Epithelial cell of prostate (primary cell): ENCODE measurements at regions not wholly inside any gene's neighbourhood (a gene's known extent, or its start where the extent isn't known, plus 50 kb on each side); places are given as distances from the start of the nearest gene placed in this dataset.

Source experiments
- DNase-seq: peaks from one replicate; pipeline ENCODE4 v3.0.0-alpha.2; 2011; ENCODE audit warnings: low read depth, low spot score
- H3K27ac ChIP-seq: fragments of 450-650 bp; 2 replicates; pipeline ENCODE4 v1.5.1; 2017; ENCODE audit warnings: mild to moderate bottlenecking

GRCh38 chr1:93749894-93750301 lies 68.3 kb upstream of the BCAR3 start:
- H3K27ac ChIP-seq = peak overlapping the region; percentile 21
- no peak for DNase-seq

- DNase-seq = no peak
- peak overlapping the region; percentile 21 for H3K27ac ChIP-seq
Measured at GRCh38 chr1:93749487-93749886, 67.8 kb upstream of the BCAR3 start.

DNA sequence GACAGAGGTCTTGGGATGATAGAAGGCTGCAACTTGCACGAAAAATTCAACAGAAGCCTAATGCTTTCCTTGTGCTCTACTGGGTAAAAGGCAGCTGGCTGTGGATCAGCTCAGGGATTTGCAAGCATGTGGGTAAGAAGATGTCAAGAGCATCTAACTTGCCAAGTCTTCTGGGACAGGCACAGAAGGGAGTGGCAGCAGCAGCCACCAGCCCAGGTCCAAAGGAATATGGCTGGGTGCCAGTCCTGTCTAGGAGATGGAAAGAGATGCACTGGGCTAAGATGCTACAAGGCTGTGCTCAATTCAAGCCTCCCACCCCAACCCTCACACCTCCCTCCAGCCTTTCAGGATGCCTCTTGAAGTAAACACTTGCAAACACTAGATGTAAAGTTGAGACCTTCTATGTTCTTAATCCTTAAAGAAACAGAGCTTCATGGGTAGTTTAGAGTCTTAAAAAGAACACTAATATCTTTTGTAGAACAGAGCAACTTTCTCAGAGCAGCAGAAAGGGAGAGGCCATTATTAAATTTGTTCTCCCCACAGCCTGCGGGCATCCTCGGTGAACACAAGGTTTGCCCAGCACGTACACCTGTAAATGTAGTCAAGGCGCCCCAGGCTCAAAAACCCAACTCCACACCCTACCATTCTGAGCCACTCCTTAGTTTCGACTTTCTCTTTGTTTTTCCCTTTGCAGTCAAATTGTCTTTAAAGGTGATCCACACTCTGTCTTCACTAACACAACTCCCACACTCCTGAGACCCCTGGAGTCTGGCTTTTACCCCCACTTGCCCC lies 64.6 kb upstream of the BCAR3 start:
- no peak overlapping the region for H3K27ac ChIP-seq
- DNase-seq = no peak

- no peak for DNase-seq
- H3K27ac ChIP-seq = no peak overlapping the region
Measured at GRCh38 chr1:93744299-93744988, 62.8 kb upstream of the BCAR3 start.

GRCh38 chr1:93743465-93743864 lies 61.8 kb upstream of the BCAR3 start:
- no peak overlapping the region for H3K27ac ChIP-seq
- DNase-seq = no peak

- H3K27ac ChIP-seq = no peak overlapping the region
- no peak for DNase-seq
Measured at GRCh38 chr1:93740601-93741031, 59.0 kb upstream of the BCAR3 start.

DNA sequence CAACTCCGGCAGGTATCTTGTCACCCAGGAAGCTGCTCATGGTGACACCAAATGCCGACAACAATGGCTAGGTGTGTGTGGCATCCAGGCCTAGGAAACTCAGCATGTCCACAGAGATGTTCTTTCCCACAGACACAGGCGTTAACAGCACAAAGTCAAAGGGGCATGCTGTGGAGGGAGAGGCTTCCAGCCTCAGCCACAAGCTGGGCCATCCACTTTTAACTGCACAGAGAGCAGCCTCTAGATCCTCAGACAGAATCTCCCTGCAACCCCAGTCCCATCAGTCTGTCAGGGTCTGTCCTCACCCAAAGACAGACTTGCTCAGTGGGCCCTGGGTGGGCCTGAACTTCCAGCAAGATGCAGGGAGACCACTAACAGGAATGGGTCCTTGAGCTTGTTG lies 58.5 kb upstream of the BCAR3 start:
- DNase-seq = no peak
- peak overlapping the region; percentile 95 for H3K27ac ChIP-seq

DNA sequence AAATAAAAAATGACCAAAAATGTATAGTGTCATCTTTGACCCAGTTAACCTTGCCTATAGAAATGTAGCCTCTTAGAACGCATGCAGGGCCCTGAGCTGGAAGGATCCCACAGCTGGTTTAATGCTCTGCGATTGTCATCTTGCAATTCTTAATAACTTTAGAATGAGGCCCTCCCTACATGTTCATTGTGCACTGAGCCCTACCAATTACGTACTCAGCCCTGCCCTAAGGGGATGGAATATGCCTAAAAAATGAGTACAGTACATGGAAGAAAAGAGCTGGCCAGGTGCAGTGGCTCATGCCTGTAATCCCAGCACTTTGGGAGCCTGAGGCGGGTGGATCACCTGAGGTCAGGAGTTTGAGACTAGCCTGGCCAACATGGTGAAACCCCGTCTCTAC lies 57.8 kb upstream of the BCAR3 start:
- DNase-seq = no peak
- peak overlapping the region; percentile 95 for H3K27ac ChIP-seq

DNA sequence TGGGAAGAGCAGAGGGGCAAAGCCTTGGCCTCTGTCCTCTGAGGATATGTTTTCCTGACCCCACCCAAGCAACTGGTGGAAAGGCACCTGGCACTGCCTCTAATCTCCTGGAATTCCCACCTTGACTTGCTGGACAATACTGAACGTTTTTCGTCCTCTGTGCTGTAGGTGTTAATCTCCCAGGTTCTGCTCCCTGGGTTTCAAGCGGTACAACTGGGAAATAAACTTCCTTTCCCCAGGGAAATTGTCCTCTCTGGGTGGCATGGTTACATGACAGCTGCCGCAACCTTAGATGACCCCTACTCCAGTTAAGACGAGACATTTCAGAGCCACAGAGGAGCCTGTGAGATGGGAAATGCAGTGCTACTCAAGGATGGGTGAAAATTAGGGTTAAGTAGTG lies 57.3 kb upstream of the BCAR3 start:
- peak overlapping the region; percentile 95 for H3K27ac ChIP-seq
- no peak for DNase-seq

DNA sequence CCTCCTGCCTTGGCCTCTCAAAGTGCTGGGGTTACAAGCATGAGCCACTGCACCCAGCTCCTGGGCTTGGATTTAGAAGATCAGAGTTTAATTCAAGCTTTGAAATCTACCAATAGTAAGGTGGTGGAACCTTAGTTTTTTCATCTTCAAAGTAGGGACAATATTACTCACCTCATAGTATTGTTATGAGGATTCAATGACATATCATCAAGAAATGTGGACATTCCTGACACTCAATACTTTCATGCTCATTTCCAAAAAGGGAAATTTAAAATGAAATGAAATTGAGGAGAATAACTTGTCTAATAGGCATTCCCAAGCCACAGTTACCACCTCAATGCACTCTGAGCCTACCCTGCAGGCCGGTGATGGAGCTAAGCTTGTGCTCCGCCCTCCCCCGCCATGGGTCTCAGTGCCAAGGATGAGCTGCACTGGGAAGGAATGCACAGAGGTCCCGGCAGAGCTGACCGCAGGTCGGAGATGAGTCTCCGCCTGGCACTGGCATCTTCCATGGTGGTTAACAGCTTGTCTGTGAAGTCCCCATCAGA lies 56.5 kb upstream of the BCAR3 start:
- DNase-seq = peak; percentile 49
- peak overlapping the region; percentile 95 for H3K27ac ChIP-seq

GRCh38 chr1:93735722-93736121 lies 54.1 kb upstream of the BCAR3 start:
- H3K27ac ChIP-seq = peak overlapping the region; percentile 31
- no peak for DNase-seq

DNA sequence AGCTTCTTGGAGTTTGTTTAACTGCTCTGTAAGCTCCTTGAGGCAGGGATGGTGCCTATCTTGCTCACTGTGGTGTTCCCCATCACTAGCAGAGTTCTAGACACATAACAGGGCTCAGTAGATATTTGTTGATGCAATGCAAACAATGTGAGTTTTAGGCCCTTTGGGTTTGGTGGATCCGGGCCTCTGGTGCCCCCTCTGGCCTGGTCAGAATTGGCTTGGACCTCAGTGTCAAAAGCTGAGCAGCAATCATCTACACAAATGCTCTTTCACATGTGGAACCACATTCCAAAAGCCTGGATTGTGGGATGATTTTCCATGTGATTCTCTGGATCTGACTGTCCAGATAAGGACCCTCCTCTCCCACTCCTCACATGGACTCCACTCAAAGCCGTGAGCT lies 53.4 kb upstream of the BCAR3 start:
- DNase-seq = no peak
- no peak overlapping the region for H3K27ac ChIP-seq

GRCh38 chr1:93733340-93733739 lies 51.7 kb upstream of the BCAR3 start:
- H3K27ac ChIP-seq = no peak overlapping the region
- no peak for DNase-seq

- DNase-seq = no peak
- no peak overlapping the region for H3K27ac ChIP-seq
Measured at GRCh38 chr1:93732514-93732913, 50.9 kb upstream of the BCAR3 start.
